ENCODE measurements at regions not wholly inside any gene's neighbourhood (a gene's known extent, or its start where the extent isn't known, plus 50 kb on each side); places are given as distances from the start of the nearest gene placed in this dataset.

GRCh38 chr11:116230438-116230837, 542.3 kb downstream of the BUD13 start:
- TF ChIP-seq CTCF (IDR thresholded peaks at IDR 0.05; ENCODE audit: poor library complexity, severe bottlenecking) (no peak), POLR2AphosphoS5 (IDR thresholded peaks at IDR 0.05) (no peak)

Data from neural cell (in vitro differentiated cells).